Fibroblast of pulmonary artery (primary cell): ENCODE measurements at regions not wholly inside any gene's neighbourhood (a gene's known extent, or its start where the extent isn't known, plus 50 kb on each side); places are given as distances from the start of the nearest gene placed in this dataset.

ENCODE experiments used
- DNase-seq: peaks from one replicate; pipeline ENCODE4 v3.0.0-alpha.2; 2010; ENCODE audit warnings: low read depth
- H3K4me3 ChIP-seq: replicated peaks from 2 replicates; pipeline ENCODE4 v1.5.1; 2011; ENCODE audit warnings: low read depth, mild to moderate bottlenecking, control low read depth, low read length, moderate library complexity
- CTCF ChIP-seq: IDR thresholded peaks from 2 replicates; pipeline ENCODE4 v1.5.1; 2011; ENCODE audit warnings: mild to moderate bottlenecking, control low read depth, low read length, inconsistent platforms; ENCODE audit errors: missing control alignments

DNA sequence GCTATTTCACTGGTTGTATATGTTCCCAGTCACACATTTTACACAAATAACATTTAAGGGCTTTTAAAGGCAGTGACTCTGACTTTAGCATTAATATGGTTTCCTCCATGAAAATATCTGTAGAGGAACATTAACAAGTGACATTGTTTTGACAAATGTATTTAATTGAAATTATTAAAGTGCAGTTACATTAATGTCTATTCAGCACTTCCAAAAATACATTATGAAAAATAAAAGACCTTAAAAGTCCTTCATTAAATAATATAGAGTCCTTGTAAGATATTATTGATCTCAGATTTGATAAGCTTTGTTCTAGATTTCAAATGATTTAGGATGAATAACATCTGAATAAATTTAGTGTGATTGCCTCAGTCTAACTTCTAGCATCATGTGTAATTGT is 951.9 kb upstream of the CHORDC1 start:
- DNase-seq, result no peak
- no peak overlapping the region for H3K4me3 ChIP-seq
- no peak for TF ChIP-seq CTCF

DNA sequence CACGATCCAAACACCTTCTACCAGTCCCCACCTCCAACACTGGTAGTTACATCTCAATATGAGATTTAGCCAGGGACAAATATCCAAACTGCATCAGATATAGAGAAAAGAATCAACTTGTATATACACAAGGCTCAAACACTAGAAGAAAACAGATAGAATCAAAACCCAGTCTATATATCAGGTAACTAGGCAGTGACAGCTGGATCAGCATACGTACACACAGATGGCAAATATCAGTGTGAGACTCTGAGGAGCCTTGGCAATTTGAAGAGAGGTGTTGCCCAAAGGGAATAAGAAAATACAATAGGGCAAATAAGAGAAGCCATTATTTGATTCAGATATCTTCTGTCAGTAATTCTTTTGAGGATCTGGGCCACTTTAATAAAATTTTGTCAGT is 951.3 kb upstream of the CHORDC1 start:
- TF ChIP-seq CTCF, result no peak
- H3K4me3 ChIP-seq, result no peak overlapping the region
- DNase-seq, result no peak

GRCh38 chr11:91173701-91174100 is 950.9 kb upstream of the CHORDC1 start:
- peak; percentile 26 for DNase-seq
- no peak overlapping the region for H3K4me3 ChIP-seq
- TF ChIP-seq CTCF, result no peak

GRCh38 chr11:91170711-91171110 is 947.9 kb upstream of the CHORDC1 start:
- no peak overlapping the region for H3K4me3 ChIP-seq
- no peak for TF ChIP-seq CTCF
- no peak for DNase-seq

GRCh38 chr11:91164452-91164822 is 941.6 kb upstream of the CHORDC1 start:
- no peak overlapping the region for H3K4me3 ChIP-seq
- no peak for TF ChIP-seq CTCF
- peak; percentile 6 for DNase-seq

DNA sequence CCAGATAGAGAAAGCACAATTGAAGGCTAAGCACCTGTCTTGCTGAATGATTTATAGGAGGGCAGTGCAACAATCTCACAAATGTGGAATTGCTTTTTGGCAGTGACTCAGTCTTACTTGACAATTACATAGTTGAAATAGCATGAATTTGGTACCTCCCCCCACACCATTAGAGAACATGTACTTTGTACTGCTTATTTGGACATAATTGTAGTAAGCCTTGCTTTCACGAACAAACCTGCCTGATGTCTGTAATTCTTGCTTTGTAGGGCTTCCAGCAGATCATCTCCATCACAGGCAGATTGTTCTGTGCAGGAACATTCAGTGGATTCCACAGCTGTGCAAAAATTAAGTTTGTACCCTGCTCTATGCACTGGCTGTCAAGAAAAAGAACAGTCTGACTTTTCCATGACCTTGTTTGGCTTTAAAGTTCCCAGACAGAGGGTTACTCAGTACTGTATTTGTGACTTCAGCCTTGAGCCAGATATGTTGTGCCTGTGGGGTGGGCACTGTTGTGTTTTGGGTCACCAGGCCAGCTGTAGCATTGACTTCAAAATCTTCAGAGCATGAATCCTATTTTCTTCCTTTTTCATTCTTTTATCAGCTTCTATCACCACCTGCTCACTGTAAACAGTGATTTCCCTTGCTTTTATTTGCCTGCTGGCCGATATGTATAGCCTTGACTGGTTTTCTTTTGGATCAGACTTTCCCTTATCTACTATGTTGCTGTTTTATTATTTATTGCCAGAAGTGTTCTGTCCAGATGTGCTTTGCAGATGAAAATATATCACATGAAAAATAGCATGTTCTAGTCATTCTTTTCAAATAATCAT is 941.0 kb upstream of the CHORDC1 start:
- no peak for TF ChIP-seq CTCF
- no peak overlapping the region for H3K4me3 ChIP-seq
- DNase-seq, result peak; percentile 57

GRCh38 chr11:91160661-91161060 is 937.8 kb upstream of the CHORDC1 start:
- DNase-seq, result no peak
- no peak overlapping the region for H3K4me3 ChIP-seq
- no peak for TF ChIP-seq CTCF
